ENCODE measurements at regions not wholly inside any gene's neighbourhood (a gene's known extent, or its start where the extent isn't known, plus 50 kb on each side); places are given as distances from the start of the nearest gene placed in this dataset.

DNA sequence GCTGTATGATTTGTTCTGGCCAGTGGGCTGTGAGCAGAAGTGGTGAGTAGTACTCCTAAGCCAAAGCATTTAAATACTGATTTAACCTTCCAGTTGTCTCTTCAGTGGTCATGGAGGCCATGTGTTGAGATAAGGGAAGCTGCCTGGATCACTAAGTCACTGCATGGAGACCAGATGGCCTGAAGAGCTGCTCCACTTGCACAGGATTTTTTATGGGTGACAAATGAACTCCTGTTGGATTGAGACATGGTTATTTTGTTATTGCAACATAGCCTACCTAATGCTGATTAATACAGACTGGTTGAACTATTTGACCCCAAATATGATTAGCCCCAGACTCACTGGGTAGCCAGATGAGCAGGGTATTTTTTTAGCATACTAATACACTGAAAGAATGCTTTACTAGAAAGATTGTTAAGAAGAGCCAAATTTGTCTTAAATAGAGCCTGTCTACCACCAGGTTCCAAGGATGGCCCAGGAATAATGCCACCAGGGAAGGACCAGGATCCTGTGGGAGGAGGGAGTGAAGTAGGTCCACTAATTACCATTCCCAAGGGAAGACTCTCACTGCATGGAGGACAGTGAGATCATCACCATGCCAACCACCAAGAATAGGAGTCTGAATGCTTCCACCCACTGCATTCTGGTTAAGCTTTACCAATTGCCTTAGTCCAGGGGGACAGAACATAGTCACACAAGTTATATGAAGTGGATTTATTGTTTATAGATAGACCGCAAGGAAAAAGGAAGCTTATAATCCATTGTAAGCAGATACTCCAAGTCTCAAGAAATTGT, 187.4 kb upstream of the IRX6 start:
- TF ChIP-seq, protein P1, sequence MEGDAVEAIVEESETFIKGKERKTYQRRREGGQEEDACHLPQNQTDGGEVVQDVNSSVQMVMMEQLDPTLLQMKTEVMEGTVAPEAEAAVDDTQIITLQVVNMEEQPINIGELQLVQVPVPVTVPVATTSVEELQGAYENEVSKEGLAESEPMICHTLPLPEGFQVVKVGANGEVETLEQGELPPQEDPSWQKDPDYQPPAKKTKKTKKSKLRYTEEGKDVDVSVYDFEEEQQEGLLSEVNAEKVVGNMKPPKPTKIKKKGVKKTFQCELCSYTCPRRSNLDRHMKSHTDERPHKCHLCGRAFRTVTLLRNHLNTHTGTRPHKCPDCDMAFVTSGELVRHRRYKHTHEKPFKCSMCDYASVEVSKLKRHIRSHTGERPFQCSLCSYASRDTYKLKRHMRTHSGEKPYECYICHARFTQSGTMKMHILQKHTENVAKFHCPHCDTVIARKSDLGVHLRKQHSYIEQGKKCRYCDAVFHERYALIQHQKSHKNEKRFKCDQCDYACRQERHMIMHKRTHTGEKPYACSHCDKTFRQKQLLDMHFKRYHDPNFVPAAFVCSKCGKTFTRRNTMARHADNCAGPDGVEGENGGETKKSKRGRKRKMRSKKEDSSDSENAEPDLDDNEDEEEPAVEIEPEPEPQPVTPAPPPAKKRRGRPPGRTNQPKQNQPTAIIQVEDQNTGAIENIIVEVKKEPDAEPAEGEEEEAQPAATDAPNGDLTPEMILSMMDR (optimal IDR thresholded peaks at IDR 0.05 in 1 of 3, IDR thresholded peaks at IDR 0.05 in 1 of 3, conservative IDR thresholded peaks at IDR 0.05 in 1 of 3; ENCODE audit: extremely low read depth in 1 of 3, insufficient read depth in 2 of 3, low read length in 3 of 3) = no peak
- TF ChIP-seq EZH2 (IDR thresholded peaks at IDR 0.05; ENCODE audit: low read length) = no peak
